Endodermal cell (in vitro differentiated cells): ENCODE measurements at regions not wholly inside any gene's neighbourhood (a gene's known extent, or its start where the extent isn't known, plus 50 kb on each side); places are given as distances from the start of the nearest gene placed in this dataset.

Source experiments
- DNase-seq: peaks from one replicate; pipeline ENCODE4 v3.0.0-alpha.2; 2017
- H3K27ac ChIP-seq: 2 replicates; pipeline ENCODE4 v1.5.1; 2013; ENCODE audit warnings: mild to moderate bottlenecking, low read depth, low read length, moderate library complexity
- H3K27me3 ChIP-seq: 2 replicates; pipeline ENCODE4 v1.6.1; 2013; ENCODE audit warnings: mild to moderate bottlenecking, low read length, moderate library complexity; ENCODE audit not compliant: insufficient read depth, control insufficient read depth, poor library complexity, severe bottlenecking
- H3K36me3 ChIP-seq: 2 replicates; pipeline ENCODE4 v1.7.0; 2013; ENCODE audit warnings: mild to moderate bottlenecking, low read length, moderate library complexity; ENCODE audit not compliant: control insufficient read depth, insufficient read depth
- H3K4me1 ChIP-seq: one replicate; pipeline ENCODE4 v1.7.0; 2013; ENCODE audit warnings: low read length; ENCODE audit not compliant: control insufficient read depth, insufficient read depth
- H3K4me3 ChIP-seq: 2 replicates; pipeline ENCODE4 v1.5.1; 2013; ENCODE audit warnings: mild to moderate bottlenecking, low read length, moderate library complexity
- H3K9ac ChIP-seq: 2 replicates; pipeline ENCODE4 v1.6.1; 2013; ENCODE audit warnings: mild to moderate bottlenecking, low read length, moderate library complexity; ENCODE audit not compliant: poor library complexity, severe bottlenecking; ENCODE audit errors: extremely low read depth
- H3K9me3 ChIP-seq: 2 replicates; pipeline ENCODE4 v1.6.1; 2013; ENCODE audit warnings: mild to moderate bottlenecking, low read length, moderate library complexity; ENCODE audit not compliant: control insufficient read depth
- H3K27ac Mint-ChIP-seq: 2 replicates; pipeline ENCODE4 v1.8.0; 2020; ENCODE audit warnings: mixed read lengths
- H3K27me3 Mint-ChIP-seq: 2 replicates; pipeline ENCODE4 v1.8.0; 2021; ENCODE audit warnings: mild to moderate bottlenecking, mixed read lengths; ENCODE audit not compliant: insufficient read depth
- H3K36me3 Mint-ChIP-seq: 2 replicates; pipeline ENCODE4 v1.8.0; 2020; ENCODE audit warnings: low read depth, mixed read lengths
- H3K4me1 Mint-ChIP-seq: 2 replicates; pipeline ENCODE4 v1.8.0; 2020; ENCODE audit warnings: mixed read lengths
- H3K4me3 Mint-ChIP-seq: 2 replicates; pipeline ENCODE4 v1.8.0; 2020; ENCODE audit warnings: mild to moderate bottlenecking, moderate library complexity, mixed read lengths
- H3K9me3 Mint-ChIP-seq: 2 replicates; pipeline ENCODE4 v1.8.0; 2020; ENCODE audit warnings: mild to moderate bottlenecking, mixed read lengths
- WGBS, 2 experiments: methylation state at CpG; one replicate each; pipeline versions ENCODE4 v1.1.5 to v1.1.7; 2013; ENCODE audit warnings: missing lambda C conversion rate in 2 of 2, mixed read lengths in 1 of 2; ENCODE audit not compliant: insufficient coverage in 1 of 2, insufficient read length in 1 of 2; 5-methylcytosine and 5-hydroxymethylcytosine counted together
- TF ChIP-seq, protein P1 (sequence below): fragments of 200-600 bp; sonication (generic); conservative IDR thresholded peaks from 2 replicates; pipeline ENCODE4 v1.5.0; 2021; ENCODE audit warnings: antibody characterized with exemption, mild to moderate bottlenecking

- Mint-ChIP-seq H3K36me3 (no peaks in the 10 kb centered on the region), H3K9me3 (no peaks in the 10 kb centered on the region), H3K4me1 (peaks cover 3% of the 10 kb centered on the region), H3K27me3 (no peaks in the 10 kb centered on the region), H3K27ac (no peak overlapping the region), H3K4me3 (no peak overlapping the region)
- no peaks in the 10 kb centered on the region for H3K4me1 ChIP-seq
- TF ChIP-seq, protein P1, sequence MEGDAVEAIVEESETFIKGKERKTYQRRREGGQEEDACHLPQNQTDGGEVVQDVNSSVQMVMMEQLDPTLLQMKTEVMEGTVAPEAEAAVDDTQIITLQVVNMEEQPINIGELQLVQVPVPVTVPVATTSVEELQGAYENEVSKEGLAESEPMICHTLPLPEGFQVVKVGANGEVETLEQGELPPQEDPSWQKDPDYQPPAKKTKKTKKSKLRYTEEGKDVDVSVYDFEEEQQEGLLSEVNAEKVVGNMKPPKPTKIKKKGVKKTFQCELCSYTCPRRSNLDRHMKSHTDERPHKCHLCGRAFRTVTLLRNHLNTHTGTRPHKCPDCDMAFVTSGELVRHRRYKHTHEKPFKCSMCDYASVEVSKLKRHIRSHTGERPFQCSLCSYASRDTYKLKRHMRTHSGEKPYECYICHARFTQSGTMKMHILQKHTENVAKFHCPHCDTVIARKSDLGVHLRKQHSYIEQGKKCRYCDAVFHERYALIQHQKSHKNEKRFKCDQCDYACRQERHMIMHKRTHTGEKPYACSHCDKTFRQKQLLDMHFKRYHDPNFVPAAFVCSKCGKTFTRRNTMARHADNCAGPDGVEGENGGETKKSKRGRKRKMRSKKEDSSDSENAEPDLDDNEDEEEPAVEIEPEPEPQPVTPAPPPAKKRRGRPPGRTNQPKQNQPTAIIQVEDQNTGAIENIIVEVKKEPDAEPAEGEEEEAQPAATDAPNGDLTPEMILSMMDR = no peak
- H3K9me3 ChIP-seq = no peaks in the 10 kb centered on the region
- no peak overlapping the region for H3K9ac ChIP-seq
- no peak for DNase-seq
- no peak overlapping the region for H3K4me3 ChIP-seq
- no peak overlapping the region for H3K27ac ChIP-seq
- no peaks in the 10 kb centered on the region for H3K36me3 ChIP-seq
- no peaks in the 10 kb centered on the region for H3K27me3 ChIP-seq
- 88 to 94% methylated on average over 2 to 4 of the region's 4 CpGs for WGBS, 2 experiments
These were observed 661.4 kb downstream of the EPHA7 start for GRCh38 chr6:92757925-92758324.

- H3K27me3 Mint-ChIP-seq = no peaks in the 10 kb centered on the region
- Histone ChIP-seq H3K36me3 (no peaks in the 10 kb centered on the region), H3K4me3 (no peak overlapping the region), H3K9ac (no peak overlapping the region), H3K4me1 (no peaks in the 10 kb centered on the region), H3K27ac (no peak overlapping the region), H3K27me3 (no peaks in the 10 kb centered on the region), H3K9me3 (no peaks in the 10 kb centered on the region)
- H3K9me3 Mint-ChIP-seq = peaks cover 4% of the 10 kb centered on the region
- TF ChIP-seq, protein P1 = no peak
- H3K4me3 Mint-ChIP-seq = no peak overlapping the region
- H3K36me3 Mint-ChIP-seq = no peaks in the 10 kb centered on the region
- peaks cover 3% of the 10 kb centered on the region for H3K4me1 Mint-ChIP-seq
- no peak for DNase-seq
- WGBS, 2 experiments = 100% methylated on average over 2 of the region's 4 CpGs; no CpG with 5 or more reads in 1 of the 2 experiments
- H3K27ac Mint-ChIP-seq = no peak overlapping the region
These were observed 662.4 kb downstream of the EPHA7 start for GRCh38 chr6:92756912-92757311.

DNA sequence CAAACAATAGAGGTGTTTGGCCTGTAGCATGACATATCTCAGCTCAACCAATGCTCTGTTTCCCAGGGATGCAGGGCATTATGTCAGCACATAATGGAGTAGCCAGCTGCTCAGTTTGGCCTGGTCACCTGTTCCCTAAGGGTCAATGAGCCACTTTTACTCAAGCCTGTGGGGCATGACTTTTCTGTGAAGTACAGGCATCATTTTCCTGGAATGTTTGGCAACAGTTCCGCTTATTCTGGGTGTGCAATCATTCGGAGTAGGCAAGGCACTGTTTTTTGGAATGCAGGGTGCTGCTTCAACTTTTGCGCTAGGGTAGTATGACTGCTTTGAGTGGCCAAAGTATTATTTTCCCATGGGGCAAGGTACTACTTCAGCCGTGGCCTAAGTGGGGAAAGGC, 665.4 kb downstream of the EPHA7 start:
- Histone ChIP-seq H3K27me3 (no peaks in the 10 kb centered on the region), H3K9me3 (no peaks in the 10 kb centered on the region), H3K27ac (no peak overlapping the region), H3K4me1 (no peaks in the 10 kb centered on the region), H3K36me3 (no peaks in the 10 kb centered on the region), H3K4me3 (no peak overlapping the region), H3K9ac (no peak overlapping the region)
- H3K27me3 Mint-ChIP-seq = no peaks in the 10 kb centered on the region
- H3K4me1 Mint-ChIP-seq = no peaks in the 10 kb centered on the region
- H3K36me3 Mint-ChIP-seq = no peaks in the 10 kb centered on the region
- H3K9me3 Mint-ChIP-seq = peaks cover 7% of the 10 kb centered on the region
- H3K27ac Mint-ChIP-seq = no peak overlapping the region
- DNase-seq = no peak
- H3K4me3 Mint-ChIP-seq = no peak overlapping the region
- TF ChIP-seq, protein P1 = no peak
- WGBS, 2 experiments = 88 to 94% methylated on average over 2 to 4 of the region's 4 CpGs
